ENCODE measurements at regions not wholly inside any gene's neighbourhood (a gene's known extent, or its start where the extent isn't known, plus 50 kb on each side); places are given as distances from the start of the nearest gene placed in this dataset.

GRCh38 chr3:13710251-13710650 lies 161.3 kb downstream of the FBLN2 start:
- H3K4me3 Mint-ChIP-seq: no peak overlapping the region
- Histone ChIP-seq H2AFZ (replicated peaks) (no peak overlapping the region), H3K79me2 (ENCODE audit: low read depth) (no peaks in the 10 kb centered on the region), H4K20me1 (ENCODE audit: low read depth) (no peaks in the 10 kb centered on the region), H3F3A (ENCODE audit: low read depth) (no peaks in the 10 kb centered on the region), H3K4me3 (no peak overlapping the region), H3K27ac (no peak overlapping the region), H3K9ac (no peak overlapping the region), H3K4me2 (no peak overlapping the region), H3K4me1 (no peaks in the 10 kb centered on the region), H3K9me3 (ENCODE audit: low read depth) (no peaks in the 10 kb centered on the region), H3K27me3 (no peaks in the 10 kb centered on the region), H3K36me3 (no peaks in the 10 kb centered on the region)
- no peaks in the 10 kb centered on the region for H3K4me1 Mint-ChIP-seq
- H3K9me3 Mint-ChIP-seq: peaks cover 79% of the 10 kb centered on the region
- H3K36me3 Mint-ChIP-seq: no peaks in the 10 kb centered on the region
- no peak overlapping the region for H3K27ac Mint-ChIP-seq
- DNase-seq (ENCODE audit: low spot score): no peak
- H3K27me3 Mint-ChIP-seq (ENCODE audit: insufficient read depth, low read depth): peaks cover 45% of the 10 kb centered on the region
- TF ChIP-seq EZH2 (IDR thresholded peaks at IDR 0.05) (no peak), EZH2phosphoT487 (IDR thresholded peaks at IDR 0.05) (no peak)
- TF ChIP-seq, protein P1, sequence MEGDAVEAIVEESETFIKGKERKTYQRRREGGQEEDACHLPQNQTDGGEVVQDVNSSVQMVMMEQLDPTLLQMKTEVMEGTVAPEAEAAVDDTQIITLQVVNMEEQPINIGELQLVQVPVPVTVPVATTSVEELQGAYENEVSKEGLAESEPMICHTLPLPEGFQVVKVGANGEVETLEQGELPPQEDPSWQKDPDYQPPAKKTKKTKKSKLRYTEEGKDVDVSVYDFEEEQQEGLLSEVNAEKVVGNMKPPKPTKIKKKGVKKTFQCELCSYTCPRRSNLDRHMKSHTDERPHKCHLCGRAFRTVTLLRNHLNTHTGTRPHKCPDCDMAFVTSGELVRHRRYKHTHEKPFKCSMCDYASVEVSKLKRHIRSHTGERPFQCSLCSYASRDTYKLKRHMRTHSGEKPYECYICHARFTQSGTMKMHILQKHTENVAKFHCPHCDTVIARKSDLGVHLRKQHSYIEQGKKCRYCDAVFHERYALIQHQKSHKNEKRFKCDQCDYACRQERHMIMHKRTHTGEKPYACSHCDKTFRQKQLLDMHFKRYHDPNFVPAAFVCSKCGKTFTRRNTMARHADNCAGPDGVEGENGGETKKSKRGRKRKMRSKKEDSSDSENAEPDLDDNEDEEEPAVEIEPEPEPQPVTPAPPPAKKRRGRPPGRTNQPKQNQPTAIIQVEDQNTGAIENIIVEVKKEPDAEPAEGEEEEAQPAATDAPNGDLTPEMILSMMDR (IDR thresholded peaks at IDR 0.05): no peak

- peaks cover 84% of the 10 kb centered on the region for H3K9me3 Mint-ChIP-seq
Observed at GRCh38 chr3:13709706-13710105, 160.8 kb downstream of the FBLN2 start.

DNA sequence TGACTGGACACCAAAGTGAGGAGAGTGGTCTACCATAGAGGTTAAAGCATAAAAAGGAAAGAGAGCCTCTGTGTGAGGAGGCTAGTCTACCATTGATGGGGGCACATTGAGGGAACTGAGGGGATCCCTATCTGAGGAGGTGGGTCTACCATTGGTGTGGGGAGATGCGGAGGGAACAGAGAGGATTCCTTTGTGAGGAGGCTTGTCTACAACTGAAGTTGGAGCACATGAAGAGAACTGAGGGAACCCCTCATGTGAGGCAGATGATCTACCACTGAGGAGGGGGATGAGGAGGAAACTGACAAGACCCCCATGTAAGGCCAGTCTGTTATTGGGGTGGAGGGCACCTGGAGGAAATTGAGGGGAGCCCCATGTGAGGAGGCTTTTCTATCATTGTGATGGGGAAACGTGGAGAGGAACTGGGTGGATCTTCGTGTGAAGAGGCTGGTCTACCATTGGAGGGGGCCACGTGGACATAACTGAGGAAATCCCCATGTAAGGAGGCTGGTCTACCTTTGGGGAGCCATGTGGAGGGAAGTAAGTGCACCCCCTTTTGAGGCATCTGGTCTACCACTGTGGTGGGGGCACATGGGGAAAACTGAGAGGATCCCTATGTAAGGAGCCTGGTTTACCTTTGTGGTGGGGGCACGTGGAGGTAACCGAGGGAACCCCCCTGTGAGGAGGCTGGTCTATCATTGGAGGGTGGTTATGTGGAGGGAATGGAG lies 160.1 kb downstream of the FBLN2 start:
- Histone ChIP-seq H2AFZ (replicated peaks) (no peak overlapping the region), H3K4me2 (no peak overlapping the region), H3K9ac (no peak overlapping the region), H3K27ac (no peak overlapping the region), H3K79me2 (ENCODE audit: low read depth) (no peaks in the 10 kb centered on the region), H3K4me3 (no peak overlapping the region), H3K9me3 (ENCODE audit: low read depth) (no peaks in the 10 kb centered on the region), H3K36me3 (no peaks in the 10 kb centered on the region), H3F3A (ENCODE audit: low read depth) (no peaks in the 10 kb centered on the region), H4K20me1 (ENCODE audit: low read depth) (no peaks in the 10 kb centered on the region), H3K27me3 (no peaks in the 10 kb centered on the region), H3K4me1 (no peaks in the 10 kb centered on the region)
- H3K4me1 Mint-ChIP-seq: no peaks in the 10 kb centered on the region
- no peaks in the 10 kb centered on the region for H3K36me3 Mint-ChIP-seq
- no peak overlapping the region for H3K4me3 Mint-ChIP-seq
- no peak for DNase-seq (ENCODE audit: low spot score)
- no peak overlapping the region for H3K27ac Mint-ChIP-seq
- H3K9me3 Mint-ChIP-seq: peaks cover 84% of the 10 kb centered on the region
- no peak for TF ChIP-seq EZH2 (IDR thresholded peaks at IDR 0.05)
- peaks cover 47% of the 10 kb centered on the region for H3K27me3 Mint-ChIP-seq (ENCODE audit: insufficient read depth, low read depth)

More at GRCh38 chr3:13709706-13710105, 160.8 kb downstream of the FBLN2 start:
- TF ChIP-seq EZH2phosphoT487 (IDR thresholded peaks at IDR 0.05) (no peak), EZH2 (IDR thresholded peaks at IDR 0.05) (no peak)
- TF ChIP-seq, protein P1 (IDR thresholded peaks at IDR 0.05): no peak
- Histone ChIP-seq H3F3A (ENCODE audit: low read depth) (no peaks in the 10 kb centered on the region), H3K4me3 (no peak overlapping the region), H3K9ac (no peak overlapping the region), H3K27ac (no peak overlapping the region), H2AFZ (replicated peaks) (no peak overlapping the region), H4K20me1 (ENCODE audit: low read depth) (no peaks in the 10 kb centered on the region), H3K9me3 (ENCODE audit: low read depth) (no peaks in the 10 kb centered on the region), H3K27me3 (no peaks in the 10 kb centered on the region), H3K4me2 (no peak overlapping the region), H3K79me2 (ENCODE audit: low read depth) (no peaks in the 10 kb centered on the region), H3K36me3 (no peaks in the 10 kb centered on the region), H3K4me1 (no peaks in the 10 kb centered on the region)
- DNase-seq (ENCODE audit: low spot score): no peak
- Mint-ChIP-seq H3K36me3 (no peaks in the 10 kb centered on the region), H3K27me3 (ENCODE audit: insufficient read depth, low read depth) (peaks cover 47% of the 10 kb centered on the region), H3K27ac (no peak overlapping the region), H3K4me1 (no peaks in the 10 kb centered on the region), H3K4me3 (no peak overlapping the region)

DNA sequence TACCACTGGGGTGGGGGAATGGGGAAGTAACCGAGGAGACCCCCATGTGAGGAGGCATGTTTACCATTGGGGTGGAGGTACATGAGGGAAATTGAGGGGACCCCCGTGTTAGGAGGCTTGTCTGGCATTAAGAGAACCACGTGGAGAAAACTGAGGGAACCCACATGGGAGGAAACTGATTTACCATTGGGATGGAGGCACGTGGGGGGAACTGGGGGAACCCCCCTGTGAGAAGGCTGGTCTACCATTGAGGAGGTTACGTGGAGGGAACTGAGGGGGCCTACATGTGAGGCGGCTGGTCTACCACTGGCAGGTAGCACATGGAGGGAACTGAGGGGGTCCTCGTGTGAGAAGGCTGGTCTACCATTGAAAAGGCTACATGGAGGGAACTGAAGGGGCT lies 159.4 kb downstream of the FBLN2 start:
- no peak overlapping the region for H3K4me3 Mint-ChIP-seq
- Histone ChIP-seq H3K36me3 (no peaks in the 10 kb centered on the region), H4K20me1 (ENCODE audit: low read depth) (no peaks in the 10 kb centered on the region), H3K79me2 (ENCODE audit: low read depth) (no peaks in the 10 kb centered on the region), H3K4me2 (no peak overlapping the region), H3F3A (ENCODE audit: low read depth) (no peaks in the 10 kb centered on the region), H3K9me3 (ENCODE audit: low read depth) (no peaks in the 10 kb centered on the region), H2AFZ (replicated peaks) (no peak overlapping the region), H3K27me3 (no peaks in the 10 kb centered on the region), H3K4me1 (no peaks in the 10 kb centered on the region), H3K9ac (no peak overlapping the region), H3K4me3 (no peak overlapping the region), H3K27ac (no peak overlapping the region)
- H3K27ac Mint-ChIP-seq: no peak overlapping the region
- TF ChIP-seq EZH2 (IDR thresholded peaks at IDR 0.05): no peak
- TF ChIP-seq EZH2phosphoT487 (IDR thresholded peaks at IDR 0.05): no peak
- TF ChIP-seq, protein P1 (IDR thresholded peaks at IDR 0.05): no peak
- H3K36me3 Mint-ChIP-seq: no peaks in the 10 kb centered on the region
- H3K4me1 Mint-ChIP-seq: no peaks in the 10 kb centered on the region
- peaks cover 82% of the 10 kb centered on the region for H3K9me3 Mint-ChIP-seq
- peaks cover 47% of the 10 kb centered on the region for H3K27me3 Mint-ChIP-seq (ENCODE audit: insufficient read depth, low read depth)
- no peak for DNase-seq (ENCODE audit: low spot score)

Measured in neural progenitor cell (in vitro differentiated cells).